ENCODE measurements at regions not wholly inside any gene's neighbourhood (a gene's known extent, or its start where the extent isn't known, plus 50 kb on each side); places are given as distances from the start of the nearest gene placed in this dataset.

- TF ChIP-seq TAF1 (IDR thresholded peaks at IDR 0.05; ENCODE audit: borderline replicate concordance, low read depth, low read length) (no peak), POLR2AphosphoS5 (IDR thresholded peaks at IDR 0.05; ENCODE audit: low read depth, low read length) (no peak), POLR2A (IDR thresholded peaks at IDR 0.05; ENCODE audit: low read depth, low read length) (no peak)
Measured at GRCh38 chr11:126132319-126132718, 69.7 kb upstream of the CDON start.

Measured in GM12892 (cell line).